ENCODE measurements at regions not wholly inside any gene's neighbourhood (a gene's known extent, or its start where the extent isn't known, plus 50 kb on each side); places are given as distances from the start of the nearest gene placed in this dataset.

GRCh38 chr14:85313560-85314207 lies 216.3 kb upstream of the FLRT2 start:
- TF ChIP-seq, protein P1, sequence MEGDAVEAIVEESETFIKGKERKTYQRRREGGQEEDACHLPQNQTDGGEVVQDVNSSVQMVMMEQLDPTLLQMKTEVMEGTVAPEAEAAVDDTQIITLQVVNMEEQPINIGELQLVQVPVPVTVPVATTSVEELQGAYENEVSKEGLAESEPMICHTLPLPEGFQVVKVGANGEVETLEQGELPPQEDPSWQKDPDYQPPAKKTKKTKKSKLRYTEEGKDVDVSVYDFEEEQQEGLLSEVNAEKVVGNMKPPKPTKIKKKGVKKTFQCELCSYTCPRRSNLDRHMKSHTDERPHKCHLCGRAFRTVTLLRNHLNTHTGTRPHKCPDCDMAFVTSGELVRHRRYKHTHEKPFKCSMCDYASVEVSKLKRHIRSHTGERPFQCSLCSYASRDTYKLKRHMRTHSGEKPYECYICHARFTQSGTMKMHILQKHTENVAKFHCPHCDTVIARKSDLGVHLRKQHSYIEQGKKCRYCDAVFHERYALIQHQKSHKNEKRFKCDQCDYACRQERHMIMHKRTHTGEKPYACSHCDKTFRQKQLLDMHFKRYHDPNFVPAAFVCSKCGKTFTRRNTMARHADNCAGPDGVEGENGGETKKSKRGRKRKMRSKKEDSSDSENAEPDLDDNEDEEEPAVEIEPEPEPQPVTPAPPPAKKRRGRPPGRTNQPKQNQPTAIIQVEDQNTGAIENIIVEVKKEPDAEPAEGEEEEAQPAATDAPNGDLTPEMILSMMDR (IDR thresholded peaks at IDR 0.05; ENCODE audit: borderline replicate concordance, extremely low read depth, low read length, poor library complexity, severe bottlenecking), result no peak
- TF ChIP-seq EZH2 (IDR thresholded peaks at IDR 0.05; ENCODE audit: borderline replicate concordance, low read depth, low read length, severe bottlenecking), result no peak

Data from DND-41 (cell line).